AG04450 (cell line): ENCODE measurements at regions not wholly inside any gene's neighbourhood (a gene's known extent, or its start where the extent isn't known, plus 50 kb on each side); places are given as distances from the start of the nearest gene placed in this dataset.

ENCODE experiments used
- CTCF ChIA-PET: fragments of 300-600, 350-600 bp; formaldehyde crosslinking; extraction: SDS; loops from one replicate; lab custom pipeline; 2022; ENCODE audit warnings: antibody characterized with exemption, inconsistent platforms; lab: Charles Lee
- POLR2A ChIA-PET: fragments of 350-600 bp; formaldehyde crosslinking; extraction: SDS; loops from one replicate; lab custom pipeline; 2021; ENCODE audit warnings: antibody characterized with exemption, inconsistent platforms; lab: Yijun Ruan, JAX
- DNase-seq: peaks from one replicate; pipeline ENCODE4 v3.0.0-alpha.2; 2011; ENCODE audit warnings: low read depth, low spot score
- H3K27ac ChIP-seq: one replicate; pipeline ENCODE4 v1.5.1; 2012; ENCODE audit warnings: low read depth, low read length, control low read depth
- H3K27me3 ChIP-seq: one replicate; pipeline ENCODE4 v1.6.0; 2012; ENCODE audit warnings: low read length; ENCODE audit not compliant: control insufficient read depth, insufficient read depth
- H3K4me3 ChIP-seq: 2 replicates; pipeline ENCODE4 v1.5.1; 2011; ENCODE audit warnings: mild to moderate bottlenecking, low read depth, low read length, control low read depth
- H3K9me3 ChIP-seq: 2 replicates; pipeline ENCODE4 v1.5.1; 2012; ENCODE audit warnings: low read length; ENCODE audit not compliant: control insufficient read depth, insufficient read depth
- TF ChIP-seq, protein P1 (sequence below): IDR thresholded peaks from 2 replicates; pipeline ENCODE4 v1.5.1; 2011; ENCODE audit warnings: low read depth, low read length, control low read depth, inconsistent platforms

DNA sequence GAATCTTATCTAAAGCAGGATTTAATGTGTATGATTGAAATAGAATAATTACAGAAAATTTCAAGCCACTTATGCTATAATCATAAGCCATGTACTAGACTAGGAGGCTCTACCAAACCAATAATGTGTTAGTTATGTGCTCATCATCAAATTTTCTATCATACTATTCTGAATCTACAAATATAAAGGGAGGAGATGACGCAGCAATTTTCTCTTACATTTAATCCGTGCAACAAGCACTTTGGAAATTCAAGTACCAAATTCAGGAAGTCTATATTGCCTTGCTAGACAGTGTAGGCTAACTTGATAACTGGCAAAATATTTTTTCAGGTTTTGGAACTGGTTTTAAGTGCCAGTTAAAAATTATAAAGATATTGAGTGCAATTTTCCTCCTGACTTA, 283.5 kb downstream of the C4orf33 start:
- Histone ChIP-seq H3K27me3 (no peaks in the 10 kb centered on the region), H3K27ac (no peak overlapping the region), H3K9me3 (no peaks in the 10 kb centered on the region), H3K4me3 (no peak overlapping the region)
- POLR2A ChIA-PET: no interaction called here
- DNase-seq: no peak
- TF ChIP-seq, protein P1, sequence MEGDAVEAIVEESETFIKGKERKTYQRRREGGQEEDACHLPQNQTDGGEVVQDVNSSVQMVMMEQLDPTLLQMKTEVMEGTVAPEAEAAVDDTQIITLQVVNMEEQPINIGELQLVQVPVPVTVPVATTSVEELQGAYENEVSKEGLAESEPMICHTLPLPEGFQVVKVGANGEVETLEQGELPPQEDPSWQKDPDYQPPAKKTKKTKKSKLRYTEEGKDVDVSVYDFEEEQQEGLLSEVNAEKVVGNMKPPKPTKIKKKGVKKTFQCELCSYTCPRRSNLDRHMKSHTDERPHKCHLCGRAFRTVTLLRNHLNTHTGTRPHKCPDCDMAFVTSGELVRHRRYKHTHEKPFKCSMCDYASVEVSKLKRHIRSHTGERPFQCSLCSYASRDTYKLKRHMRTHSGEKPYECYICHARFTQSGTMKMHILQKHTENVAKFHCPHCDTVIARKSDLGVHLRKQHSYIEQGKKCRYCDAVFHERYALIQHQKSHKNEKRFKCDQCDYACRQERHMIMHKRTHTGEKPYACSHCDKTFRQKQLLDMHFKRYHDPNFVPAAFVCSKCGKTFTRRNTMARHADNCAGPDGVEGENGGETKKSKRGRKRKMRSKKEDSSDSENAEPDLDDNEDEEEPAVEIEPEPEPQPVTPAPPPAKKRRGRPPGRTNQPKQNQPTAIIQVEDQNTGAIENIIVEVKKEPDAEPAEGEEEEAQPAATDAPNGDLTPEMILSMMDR: no peak
- CTCF ChIA-PET: no interaction called here

DNA sequence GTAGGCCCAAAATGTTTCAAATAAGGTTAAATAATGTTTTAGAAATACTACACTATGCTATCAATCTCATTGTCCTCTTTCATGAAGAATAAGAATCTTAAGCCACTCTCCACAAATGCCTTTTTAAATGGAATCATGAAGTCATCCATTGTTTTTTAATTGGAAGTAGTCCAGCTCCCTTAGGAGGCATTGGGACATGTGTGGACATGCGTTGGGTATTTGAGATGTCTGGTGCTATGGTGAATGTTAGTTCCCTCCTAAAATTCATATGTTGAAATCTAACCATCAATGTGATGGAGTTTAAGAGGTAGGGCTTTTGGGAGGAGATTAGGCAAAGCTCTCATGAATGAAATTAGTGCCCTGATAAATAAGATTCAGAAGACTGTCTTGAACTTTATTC, 289.0 kb downstream of the C4orf33 start:
- POLR2A ChIA-PET: no interaction called here
- CTCF ChIA-PET: no interaction called here
- Histone ChIP-seq H3K4me3 (no peak overlapping the region), H3K27me3 (no peaks in the 10 kb centered on the region), H3K27ac (no peak overlapping the region), H3K9me3 (no peaks in the 10 kb centered on the region)
- DNase-seq: no peak
- TF ChIP-seq, protein P1: no peak

DNA sequence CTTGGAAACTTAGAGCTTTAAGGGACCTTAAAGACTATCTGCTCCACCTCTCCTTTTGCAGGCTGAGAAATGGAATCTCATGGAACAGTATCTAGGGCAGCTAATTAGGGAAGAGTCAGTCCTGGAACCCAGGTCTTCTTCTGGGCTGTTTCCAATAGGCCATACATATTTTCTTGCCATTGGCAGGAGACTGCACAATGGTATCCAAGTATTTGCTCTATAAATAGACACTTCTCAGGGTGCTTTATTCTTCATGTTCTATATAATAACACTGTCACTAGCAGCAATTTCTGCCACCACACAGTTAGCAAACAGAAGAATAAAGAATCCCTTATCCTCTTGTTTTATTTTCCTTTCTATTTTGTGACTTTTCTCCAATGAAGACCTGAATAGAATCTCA, 291.7 kb downstream of the C4orf33 start:
- TF ChIP-seq, protein P1: no peak
- ChIA-PET CTCF (no interaction called here), POLR2A (no interaction called here)
- Histone ChIP-seq H3K4me3 (no peak overlapping the region), H3K27me3 (no peaks in the 10 kb centered on the region), H3K27ac (no peak overlapping the region), H3K9me3 (peaks cover 10% of the 10 kb centered on the region)
- DNase-seq: no peak

DNA sequence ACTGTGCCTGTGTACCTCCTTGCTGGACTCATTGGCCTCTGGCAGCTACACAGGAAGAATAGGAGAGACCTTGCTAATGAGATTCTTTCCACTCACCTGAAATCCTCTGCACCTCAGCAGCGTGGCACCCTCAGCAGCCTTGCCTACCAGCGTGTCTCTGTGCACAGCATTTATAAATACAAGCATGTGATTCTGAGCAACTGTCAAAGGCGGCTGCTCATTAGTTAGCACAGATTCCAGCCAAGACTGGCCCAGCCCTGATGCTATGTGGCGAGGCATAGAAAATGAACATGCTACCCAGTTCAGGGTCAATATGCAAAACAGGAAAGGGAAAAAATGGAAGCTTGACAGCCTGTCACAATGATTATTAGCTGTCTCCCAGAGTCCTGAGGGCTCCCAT, 298.0 kb downstream of the C4orf33 start:
- Histone ChIP-seq H3K27me3 (no peaks in the 10 kb centered on the region), H3K9me3 (peaks cover 20% of the 10 kb centered on the region), H3K4me3 (no peak overlapping the region), H3K27ac (no peak overlapping the region)
- CTCF ChIA-PET: no interaction called here
- POLR2A ChIA-PET: no interaction called here
- no peak for DNase-seq
- TF ChIP-seq, protein P1: no peak

DNA sequence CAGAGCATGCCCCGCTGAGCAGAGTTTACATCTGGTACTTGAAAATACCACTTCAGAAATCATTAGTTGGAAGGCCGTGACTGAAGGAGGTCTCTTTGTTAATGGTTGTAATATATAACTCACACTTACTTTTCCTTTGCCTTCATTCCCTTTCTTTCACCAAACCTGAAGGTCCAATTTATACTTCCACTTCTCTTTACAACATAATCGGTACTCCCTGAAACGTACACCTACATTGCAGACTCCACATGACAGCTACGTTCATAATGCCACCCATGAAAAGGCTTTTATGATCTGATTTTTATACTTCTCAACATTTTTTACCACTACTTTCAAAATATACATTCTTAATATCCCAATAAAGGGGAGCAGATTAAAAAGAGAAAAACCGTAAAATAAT, 298.7 kb downstream of the C4orf33 start:
- Histone ChIP-seq H3K4me3 (no peak overlapping the region), H3K9me3 (peaks cover 20% of the 10 kb centered on the region), H3K27ac (no peak overlapping the region), H3K27me3 (no peaks in the 10 kb centered on the region)
- ChIA-PET CTCF (no interaction called here), POLR2A (no interaction called here)
- no peak for DNase-seq
- TF ChIP-seq, protein P1: no peak
